Right hindlimb (tissue), 1 donor: ENCODE measurements at regions not wholly inside any gene's neighbourhood (a gene's known extent, or its start where the extent isn't known, plus 50 kb on each side); places are given as distances from the start of the nearest gene placed in this dataset.
"Not testable (repeated sequence)": the region's sequence is repeated elsewhere in the genome, so short reads cannot be mapped to it uniquely, and the experiment has no call there.

Source experiments
- DNase-seq: peaks from one replicate; pipeline ENCODE4 v3.0.0-alpha.2; 2018

GRCh38 chr18:22283855-22284254, 114.5 kb downstream of the GATA6 start:
- not testable (repeated sequence) for DNase-seq

- DNase-seq = no peak
Measured at GRCh38 chr18:22283397-22283796, 114.0 kb downstream of the GATA6 start.

- DNase-seq = no peak
Measured at GRCh38 chr18:22283116-22283395, 113.7 kb downstream of the GATA6 start.

DNA sequence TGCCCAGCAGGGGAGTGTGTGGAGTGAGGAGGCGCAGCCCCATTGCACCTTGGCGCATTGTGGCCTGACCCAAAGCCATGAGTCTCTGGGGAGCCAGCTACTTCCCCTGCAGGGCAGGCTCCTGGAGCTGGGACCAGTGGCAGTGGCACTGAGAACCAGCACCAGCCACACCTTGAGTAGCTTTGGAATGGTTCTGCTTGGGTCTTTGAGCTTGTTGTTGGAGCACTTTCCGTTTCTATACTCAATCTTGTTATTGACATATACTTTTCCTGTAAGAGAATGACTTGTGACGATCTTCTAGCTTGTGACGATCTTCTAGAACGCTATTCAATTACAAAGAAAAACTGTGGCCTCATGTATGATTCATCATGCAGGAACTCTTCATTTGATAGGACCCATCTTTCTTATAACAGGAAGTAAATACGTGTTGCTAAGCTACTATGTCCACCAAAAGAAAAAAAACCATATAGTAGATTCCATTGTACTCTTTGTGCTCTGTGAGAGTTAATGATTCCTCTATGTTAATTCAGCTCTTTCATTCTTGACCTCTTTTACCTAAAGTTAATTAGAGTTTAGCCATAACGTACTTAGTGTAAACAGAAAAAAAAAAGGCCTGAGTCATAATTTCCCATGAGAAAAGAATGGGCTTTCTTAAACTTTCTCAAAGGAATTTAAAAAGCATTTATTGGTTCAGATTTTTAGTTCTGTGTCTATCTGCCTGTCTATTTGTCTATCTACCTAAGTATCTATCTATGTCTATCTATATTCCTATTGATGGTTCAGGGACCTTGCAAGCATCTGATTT, 113.1 kb downstream of the GATA6 start:
- no peak for DNase-seq

DNA sequence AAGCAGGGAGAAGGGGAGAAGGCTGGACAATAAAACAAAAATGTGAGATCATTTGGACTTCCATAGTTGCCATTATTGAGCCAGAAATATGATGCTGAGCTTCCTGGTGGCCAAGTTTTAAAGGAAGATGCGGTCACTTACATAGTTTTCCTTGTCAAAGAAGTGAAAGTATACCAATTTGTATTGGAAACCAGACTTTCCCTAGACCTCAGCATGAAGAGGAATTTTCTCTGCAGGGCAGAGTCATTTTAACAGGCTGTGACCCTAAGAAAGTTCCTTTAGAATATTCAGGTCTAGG, 111.0 kb downstream of the GATA6 start:
- no peak for DNase-seq

GRCh38 chr18:22279741-22280452, 110.5 kb downstream of the GATA6 start:
- DNase-seq = no peak

DNA sequence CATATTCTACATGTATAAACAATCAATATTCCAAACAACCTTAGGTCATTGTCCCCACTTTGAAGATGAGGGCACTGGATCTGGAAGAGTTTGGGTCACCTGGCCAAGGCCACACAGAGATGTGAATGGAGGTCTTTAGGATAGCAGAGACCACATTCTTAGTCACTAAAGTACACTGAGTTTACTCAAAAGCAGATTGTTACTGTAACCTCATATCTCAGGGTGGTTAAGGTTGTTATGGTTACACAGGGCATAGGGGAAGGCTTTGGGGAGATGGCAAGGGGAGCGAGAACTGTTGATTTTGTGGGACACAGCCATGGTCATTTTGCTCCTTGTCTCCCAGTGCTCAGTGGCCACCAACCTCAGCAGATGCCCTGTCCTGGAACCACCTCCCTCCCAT, 109.4 kb downstream of the GATA6 start:
- no peak for DNase-seq

DNA sequence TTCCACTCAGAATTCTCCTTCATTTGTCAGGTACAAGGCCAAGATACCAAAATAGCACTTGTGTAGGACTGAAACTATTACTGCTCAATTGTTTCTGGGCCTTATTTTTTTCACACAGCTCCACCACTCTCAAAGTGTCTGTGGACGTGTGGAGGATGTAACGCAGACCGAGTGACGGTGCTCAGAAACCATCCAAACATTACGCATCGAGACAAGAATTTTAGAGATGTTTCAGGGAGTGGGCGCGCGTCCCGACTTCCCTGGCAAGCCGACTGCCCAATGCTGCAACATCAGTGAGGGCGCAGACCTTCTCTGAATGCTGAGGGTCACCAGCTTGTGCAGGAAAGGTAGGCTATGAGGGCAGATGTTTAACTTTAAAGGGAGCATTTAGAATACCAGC, 108.4 kb downstream of the GATA6 start:
- DNase-seq = no peak

- no peak for DNase-seq
Measured at GRCh38 chr18:22276334-22276713, 106.9 kb downstream of the GATA6 start.

GRCh38 chr18:22275706-22276333, 106.4 kb downstream of the GATA6 start:
- DNase-seq = no peak

DNA sequence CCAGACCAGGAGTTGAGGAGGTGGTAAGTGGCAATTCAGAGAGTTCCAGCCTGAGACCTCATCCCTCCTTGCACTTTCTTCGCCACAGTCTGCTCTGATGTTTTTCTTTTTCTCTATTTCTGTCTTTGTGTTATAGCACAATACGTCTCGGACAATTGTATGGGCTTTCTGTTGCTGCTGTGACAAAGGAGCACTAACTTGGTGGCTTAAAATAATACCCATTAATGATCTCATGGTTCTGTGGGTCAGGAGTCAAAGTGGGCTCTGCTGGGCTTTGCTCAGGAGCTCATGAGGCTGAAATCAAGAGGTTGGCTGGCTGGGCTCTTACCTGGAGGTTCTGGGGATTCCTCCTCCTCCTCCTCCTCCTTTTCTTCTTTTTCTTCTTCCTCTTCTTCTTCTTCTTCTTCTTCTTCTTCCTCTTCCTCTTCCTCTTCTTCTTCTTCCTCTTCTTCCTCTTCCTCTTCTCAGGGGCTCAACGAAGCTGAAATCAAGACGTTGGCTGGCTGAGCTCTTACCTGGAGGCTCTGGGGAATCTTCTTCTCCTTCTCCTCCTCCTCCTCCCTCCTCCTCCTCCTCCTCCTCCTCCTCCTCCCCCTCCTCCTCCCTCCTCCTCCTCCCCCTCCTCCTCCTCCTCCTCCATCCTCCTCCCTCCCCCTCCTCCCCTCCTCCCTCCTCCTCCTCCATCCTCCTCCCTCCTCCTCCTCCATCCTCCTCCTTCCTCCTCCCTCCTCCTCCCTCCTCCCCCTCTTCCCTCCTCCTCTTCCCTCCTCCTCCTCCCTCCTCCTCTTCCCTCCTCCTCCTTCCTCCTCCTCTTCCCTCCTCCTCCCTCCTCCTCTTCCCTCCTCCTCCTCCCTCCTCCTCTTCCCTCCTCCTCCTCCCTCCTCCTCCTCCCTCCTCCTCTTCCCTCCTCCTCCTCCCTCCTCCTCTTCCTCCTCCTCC, 104.0 kb downstream of the GATA6 start:
- DNase-seq = no peak

DNA sequence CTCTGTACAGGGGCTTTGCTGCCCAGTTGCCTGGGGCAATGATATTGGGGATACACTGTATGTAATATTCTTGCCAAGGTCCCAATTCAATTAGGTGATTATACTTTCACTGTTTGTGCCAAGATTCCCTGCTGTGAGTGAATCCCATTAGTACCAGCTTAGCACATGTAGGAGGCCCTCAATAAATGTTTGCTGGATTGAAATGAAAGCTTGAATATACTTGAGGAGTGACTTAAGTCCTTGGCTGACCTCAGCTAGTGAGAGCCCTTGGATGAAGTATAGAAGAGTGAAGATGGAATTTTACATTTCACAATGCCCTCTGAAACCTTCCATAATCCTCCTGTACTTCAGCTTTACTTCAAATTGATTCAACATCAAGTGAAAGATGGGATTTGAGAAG, 102.9 kb downstream of the GATA6 start:
- DNase-seq = no peak

GRCh38 chr18:22271030-22271429, 101.6 kb downstream of the GATA6 start:
- no peak for DNase-seq

GRCh38 chr18:22268641-22269128, 99.3 kb downstream of the GATA6 start:
- DNase-seq = no peak

DNA sequence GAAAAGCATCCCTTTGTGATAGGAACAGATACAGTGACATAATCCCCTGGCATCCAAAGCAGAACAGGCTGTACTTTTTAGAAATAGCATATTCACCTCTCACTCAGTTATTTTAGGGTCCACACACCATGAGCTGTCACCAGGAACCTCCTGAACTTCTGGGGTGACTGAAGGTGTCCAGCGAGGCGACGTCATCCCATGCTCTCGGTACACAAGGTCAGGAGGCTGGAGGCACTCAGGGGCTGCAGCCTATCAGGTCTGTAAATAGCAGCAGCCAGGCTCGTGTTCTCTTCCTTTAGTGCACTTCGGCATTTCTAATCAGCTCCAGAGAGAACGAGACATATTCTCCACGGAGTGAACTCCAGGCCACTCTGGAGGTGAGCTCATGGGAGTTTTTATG, 98.3 kb downstream of the GATA6 start:
- DNase-seq = no peak

DNA sequence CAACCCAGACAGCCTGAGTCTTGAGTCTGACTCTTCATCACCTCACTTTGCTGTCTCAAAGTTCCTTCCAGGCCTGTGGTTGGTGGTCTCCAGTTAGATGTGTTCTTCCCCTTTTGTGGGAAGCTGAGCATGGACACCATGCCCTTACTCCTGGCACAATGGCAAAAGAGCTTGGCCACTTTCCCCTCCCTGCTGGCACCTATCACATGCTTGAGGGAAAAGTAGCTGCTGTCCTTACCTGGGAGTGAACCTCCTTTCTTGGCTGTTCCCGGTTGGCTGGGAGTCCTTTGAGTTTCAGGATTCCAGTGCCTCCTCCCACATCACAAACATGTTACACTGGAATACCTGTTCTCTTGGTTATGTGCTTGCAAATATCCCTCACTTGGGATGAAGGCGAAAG, 97.8 kb downstream of the GATA6 start:
- DNase-seq = no peak

DNA sequence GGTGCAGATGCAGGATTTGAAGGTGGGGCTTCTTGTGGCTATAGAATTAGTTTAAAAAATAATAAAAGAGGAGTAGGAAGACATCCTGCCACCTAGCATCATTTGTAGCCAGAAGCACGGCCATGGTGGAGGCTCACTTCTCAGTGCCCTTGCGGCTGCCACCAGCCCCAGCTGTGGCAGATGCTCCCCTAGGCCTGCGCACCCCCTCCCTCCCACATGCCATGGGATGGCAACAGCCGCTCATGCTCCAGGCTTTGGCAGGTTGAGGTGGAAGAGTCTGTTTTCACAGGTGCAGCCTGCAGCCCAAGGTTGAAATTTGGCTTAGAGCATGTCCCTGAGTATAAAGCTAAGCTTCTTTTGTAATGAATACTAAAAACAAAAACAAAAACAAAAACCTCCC, 96.4 kb downstream of the GATA6 start:
- DNase-seq = no peak

DNA sequence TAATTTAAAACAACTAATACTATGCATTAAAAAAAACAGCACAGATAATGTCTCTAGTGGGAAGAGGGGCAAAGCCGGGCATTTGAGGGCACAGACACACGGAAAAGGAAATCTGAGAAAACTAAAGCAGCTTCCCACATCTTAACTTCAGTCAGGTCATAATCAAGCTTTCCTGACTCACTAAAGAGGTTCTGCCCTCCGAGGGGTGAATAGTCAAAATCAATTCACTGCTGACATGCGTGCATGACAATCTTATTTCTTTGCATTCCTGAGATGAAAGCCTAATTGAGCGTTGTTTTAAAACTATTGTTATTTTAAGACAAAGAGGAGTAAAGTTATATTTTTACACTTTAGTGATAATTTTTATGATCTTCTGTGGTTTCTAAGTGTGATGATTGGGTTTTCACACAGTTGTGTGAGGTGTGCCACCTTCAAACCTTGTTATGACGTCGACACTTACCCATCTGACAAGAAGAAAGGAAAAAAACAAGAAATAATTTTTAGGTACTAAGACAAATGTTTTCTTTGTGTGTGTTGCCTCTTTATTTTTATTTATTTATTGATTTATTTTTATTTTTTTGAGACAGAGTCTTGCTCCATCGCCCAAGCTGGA, 90.9 kb downstream of the GATA6 start:
- no peak for DNase-seq

- no peak for DNase-seq
Measured at GRCh38 chr18:22257022-22257543, 87.7 kb downstream of the GATA6 start.

DNA sequence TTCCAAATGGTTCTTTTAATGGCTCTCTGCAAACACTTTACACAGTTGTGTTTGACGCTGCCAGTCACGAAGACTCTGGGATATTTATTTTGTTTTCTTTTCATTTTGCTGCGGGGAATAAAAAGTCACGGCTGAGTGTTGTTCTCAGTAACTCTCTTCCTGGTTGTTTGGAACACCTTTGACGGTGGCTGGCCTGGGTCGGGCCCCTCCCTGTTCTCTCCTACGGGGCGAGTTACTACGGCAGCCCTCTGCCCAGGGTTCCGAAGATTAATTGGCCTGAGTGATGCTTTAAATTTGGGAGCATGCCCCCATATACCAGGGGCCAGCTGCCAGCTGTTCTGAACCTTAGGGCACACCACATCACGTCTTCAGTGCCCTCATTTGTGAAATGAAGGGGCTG, 84.7 kb downstream of the GATA6 start:
- DNase-seq = no peak

GRCh38 chr18:22253676-22254075, 84.3 kb downstream of the GATA6 start:
- DNase-seq = peak; percentile 38

GRCh38 chr18:22253156-22253555, 83.8 kb downstream of the GATA6 start:
- no peak for DNase-seq
